SU-DHL-6 (cell line): ENCODE measurements at regions not wholly inside any gene's neighbourhood (a gene's known extent, or its start where the extent isn't known, plus 50 kb on each side); places are given as distances from the start of the nearest gene placed in this dataset.

ENCODE experiments used
- EZH2phosphoT487 ChIP-seq: fragments of 200-600 bp; sonication (generic), shearing (Covaris generic); conservative IDR thresholded peaks from 2 replicates; pipeline ENCODE4 v1.6.1; 2018; ENCODE audit warnings: mild to moderate bottlenecking, antibody characterized with exemption, low read length, moderate library complexity, mixed read lengths
- TF ChIP-seq, protein P1 (sequence below): fragments of 200-600 bp; sonication (generic); IDR thresholded peaks from one replicate; pipeline ENCODE4 v1.5.1; 2017; ENCODE audit warnings: antibody characterized with exemption, mild to moderate bottlenecking, low read length, moderate library complexity; ENCODE audit not compliant: insufficient read depth, poor library complexity, severe bottlenecking

DNA sequence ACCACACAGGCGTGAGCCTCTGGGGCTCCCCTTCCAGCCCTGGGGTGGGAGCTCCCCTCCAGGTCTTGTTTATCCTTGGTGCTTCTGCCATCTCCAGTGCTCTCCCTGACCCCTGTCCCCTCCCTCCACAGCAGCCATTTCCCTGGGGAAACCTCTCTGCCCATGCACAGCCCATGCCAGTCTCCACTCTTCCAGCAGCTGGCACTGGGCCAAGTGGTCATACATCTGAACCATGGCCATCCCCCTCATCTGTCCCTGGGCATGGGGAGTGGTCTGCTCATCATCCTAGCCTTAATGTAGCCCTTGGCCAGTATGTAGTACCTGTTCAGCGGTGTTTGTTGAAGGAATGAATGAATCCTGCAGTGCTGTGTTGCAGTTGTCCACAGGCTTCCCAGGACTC is 172.4 kb upstream of the ZNF32 start:
- TF ChIP-seq, protein P1, sequence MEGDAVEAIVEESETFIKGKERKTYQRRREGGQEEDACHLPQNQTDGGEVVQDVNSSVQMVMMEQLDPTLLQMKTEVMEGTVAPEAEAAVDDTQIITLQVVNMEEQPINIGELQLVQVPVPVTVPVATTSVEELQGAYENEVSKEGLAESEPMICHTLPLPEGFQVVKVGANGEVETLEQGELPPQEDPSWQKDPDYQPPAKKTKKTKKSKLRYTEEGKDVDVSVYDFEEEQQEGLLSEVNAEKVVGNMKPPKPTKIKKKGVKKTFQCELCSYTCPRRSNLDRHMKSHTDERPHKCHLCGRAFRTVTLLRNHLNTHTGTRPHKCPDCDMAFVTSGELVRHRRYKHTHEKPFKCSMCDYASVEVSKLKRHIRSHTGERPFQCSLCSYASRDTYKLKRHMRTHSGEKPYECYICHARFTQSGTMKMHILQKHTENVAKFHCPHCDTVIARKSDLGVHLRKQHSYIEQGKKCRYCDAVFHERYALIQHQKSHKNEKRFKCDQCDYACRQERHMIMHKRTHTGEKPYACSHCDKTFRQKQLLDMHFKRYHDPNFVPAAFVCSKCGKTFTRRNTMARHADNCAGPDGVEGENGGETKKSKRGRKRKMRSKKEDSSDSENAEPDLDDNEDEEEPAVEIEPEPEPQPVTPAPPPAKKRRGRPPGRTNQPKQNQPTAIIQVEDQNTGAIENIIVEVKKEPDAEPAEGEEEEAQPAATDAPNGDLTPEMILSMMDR, result no peak
- TF ChIP-seq EZH2phosphoT487, result no peak
